ENCODE measurements at regions not wholly inside any gene's neighbourhood (a gene's known extent, or its start where the extent isn't known, plus 50 kb on each side); places are given as distances from the start of the nearest gene placed in this dataset.

GRCh38 chr3:187926620-187927019, 181.4 kb upstream of the BCL6 start:
- DNase-seq (ENCODE audit: insufficient read length) (no peak), FAIRE-seq (no peak)
- no peak for TF ChIP-seq TAF1 (IDR thresholded peaks at IDR 0.05; ENCODE audit: borderline replicate concordance, low read depth, low read length)
- TF ChIP-seq POLR2AphosphoS5 (IDR thresholded peaks at IDR 0.05; ENCODE audit: low read depth, low read length): no peak
- TF ChIP-seq POLR2A (IDR thresholded peaks at IDR 0.05; ENCODE audit: low read depth, low read length): no peak

GRCh38 chr3:187927565-187927964, 182.3 kb upstream of the BCL6 start:
- TF ChIP-seq POLR2A (IDR thresholded peaks at IDR 0.05; ENCODE audit: low read depth, low read length) (no peak), POLR2AphosphoS5 (IDR thresholded peaks at IDR 0.05; ENCODE audit: low read depth, low read length) (no peak), TAF1 (IDR thresholded peaks at IDR 0.05; ENCODE audit: borderline replicate concordance, low read depth, low read length) (no peak)
- DNase-seq (ENCODE audit: insufficient read length): no peak
- FAIRE-seq: no peak

GRCh38 chr3:187929112-187929816, 184.0 kb upstream of the BCL6 start:
- FAIRE-seq (peak; percentile 48), DNase-seq (ENCODE audit: insufficient read length) (no peak)
- no peak for TF ChIP-seq POLR2AphosphoS5 (IDR thresholded peaks at IDR 0.05; ENCODE audit: low read depth, low read length)
- TF ChIP-seq TAF1 (IDR thresholded peaks at IDR 0.05; ENCODE audit: borderline replicate concordance, low read depth, low read length): no peak
- TF ChIP-seq POLR2A (IDR thresholded peaks at IDR 0.05; ENCODE audit: low read depth, low read length): no peak

GRCh38 chr3:187930021-187930420, 184.8 kb upstream of the BCL6 start:
- DNase-seq (ENCODE audit: insufficient read length) (no peak), FAIRE-seq (no peak)
- TF ChIP-seq POLR2A (IDR thresholded peaks at IDR 0.05; ENCODE audit: low read depth, low read length) (no peak), TAF1 (IDR thresholded peaks at IDR 0.05; ENCODE audit: borderline replicate concordance, low read depth, low read length) (no peak), POLR2AphosphoS5 (IDR thresholded peaks at IDR 0.05; ENCODE audit: low read depth, low read length) (no peak)

GRCh38 chr3:187931101-187931500, 185.8 kb upstream of the BCL6 start:
- no peak for DNase-seq (ENCODE audit: insufficient read length)
- no peak for FAIRE-seq
- no peak for TF ChIP-seq TAF1 (IDR thresholded peaks at IDR 0.05; ENCODE audit: borderline replicate concordance, low read depth, low read length)
- no peak for TF ChIP-seq POLR2AphosphoS5 (IDR thresholded peaks at IDR 0.05; ENCODE audit: low read depth, low read length)
- no peak for TF ChIP-seq POLR2A (IDR thresholded peaks at IDR 0.05; ENCODE audit: low read depth, low read length)

GRCh38 chr3:187931770-187932278, 186.6 kb upstream of the BCL6 start:
- TF ChIP-seq POLR2AphosphoS5 (IDR thresholded peaks at IDR 0.05; ENCODE audit: low read depth, low read length): no peak
- no peak for TF ChIP-seq TAF1 (IDR thresholded peaks at IDR 0.05; ENCODE audit: borderline replicate concordance, low read depth, low read length)
- TF ChIP-seq POLR2A (IDR thresholded peaks at IDR 0.05; ENCODE audit: low read depth, low read length): no peak
- no peak for DNase-seq (ENCODE audit: insufficient read length)
- no peak for FAIRE-seq

- no peak for FAIRE-seq
- no peak for DNase-seq (ENCODE audit: insufficient read length)
- TF ChIP-seq POLR2AphosphoS5 (IDR thresholded peaks at IDR 0.05; ENCODE audit: low read depth, low read length): no peak
- no peak for TF ChIP-seq TAF1 (IDR thresholded peaks at IDR 0.05; ENCODE audit: borderline replicate concordance, low read depth, low read length)
- no peak for TF ChIP-seq POLR2A (IDR thresholded peaks at IDR 0.05; ENCODE audit: low read depth, low read length)
These were observed 187.3 kb upstream of the BCL6 start for GRCh38 chr3:187932530-187932929.

GRCh38 chr3:187935623-187936156, 190.4 kb upstream of the BCL6 start:
- peak; percentile 40 for DNase-seq (ENCODE audit: insufficient read length)
- FAIRE-seq: peak; percentile 62
- TF ChIP-seq POLR2AphosphoS5 (IDR thresholded peaks at IDR 0.05; ENCODE audit: low read depth, low read length) (no peak), TAF1 (IDR thresholded peaks at IDR 0.05; ENCODE audit: borderline replicate concordance, low read depth, low read length) (no peak), POLR2A (IDR thresholded peaks at IDR 0.05; ENCODE audit: low read depth, low read length) (no peak)

- FAIRE-seq: no peak
- TF ChIP-seq POLR2AphosphoS5 (IDR thresholded peaks at IDR 0.05; ENCODE audit: low read depth, low read length) (no peak), TAF1 (IDR thresholded peaks at IDR 0.05; ENCODE audit: borderline replicate concordance, low read depth, low read length) (no peak), POLR2A (IDR thresholded peaks at IDR 0.05; ENCODE audit: low read depth, low read length) (no peak)
These were observed 191.4 kb upstream of the BCL6 start for GRCh38 chr3:187936676-187937075.

GRCh38 chr3:187939891-187940290, 194.6 kb upstream of the BCL6 start:
- DNase-seq (ENCODE audit: insufficient read length) (no peak), FAIRE-seq (no peak)
- TF ChIP-seq POLR2A (IDR thresholded peaks at IDR 0.05; ENCODE audit: low read depth, low read length) (no peak), POLR2AphosphoS5 (IDR thresholded peaks at IDR 0.05; ENCODE audit: low read depth, low read length) (no peak), TAF1 (IDR thresholded peaks at IDR 0.05; ENCODE audit: borderline replicate concordance, low read depth, low read length) (no peak)

More at GRCh38 chr3:187936676-187937075, 191.4 kb upstream of the BCL6 start:
- no peak for DNase-seq (ENCODE audit: insufficient read length)

GRCh38 chr3:187941135-187941847, 196.0 kb upstream of the BCL6 start:
- no peak for FAIRE-seq
- TF ChIP-seq TAF1 (IDR thresholded peaks at IDR 0.05; ENCODE audit: borderline replicate concordance, low read depth, low read length) (no peak), POLR2A (IDR thresholded peaks at IDR 0.05; ENCODE audit: low read depth, low read length) (no peak), POLR2AphosphoS5 (IDR thresholded peaks at IDR 0.05; ENCODE audit: low read depth, low read length) (no peak)
- DNase-seq (ENCODE audit: insufficient read length): no peak
